HL-60 (cell line): ENCODE measurements at regions not wholly inside any gene's neighbourhood (a gene's known extent, or its start where the extent isn't known, plus 50 kb on each side); places are given as distances from the start of the nearest gene placed in this dataset.

ENCODE experiments used
- DNase-seq, 2 experiments: peaks; one replicate each; pipeline ENCODE4 v3.0.0-alpha.2; 2010 to 2020; ENCODE audit warnings: low read depth in 1 of 2, low spot score in 1 of 2
- H3K27ac ChIP-seq: fragments of 250-450 bp; sonication (Bioruptor Pico); replicated peaks from 2 replicates; pipeline ENCODE4 v1.5.1; 2020; ENCODE audit warnings: mild to moderate bottlenecking, moderate library complexity
- H3K27me3 ChIP-seq: fragments of 250-450 bp; sonication (Bioruptor Pico); 2 replicates; pipeline ENCODE4 v1.5.1; 2021; ENCODE audit warnings: mild to moderate bottlenecking, moderate library complexity; ENCODE audit not compliant: insufficient read depth, poor library complexity, severe bottlenecking
- H3K4me3 ChIP-seq: replicated peaks from 2 replicates; pipeline ENCODE4 v1.5.1; 2011; ENCODE audit warnings: mild to moderate bottlenecking, control low read depth, low read length; ENCODE audit not compliant: insufficient read depth
- GABPA ChIP-seq: IDR thresholded peaks from 2 replicates; pipeline ENCODE4 v1.6.1; 2012; ENCODE audit warnings: low read depth
- POLR2AphosphoS5 ChIP-seq: IDR thresholded peaks from 2 replicates; pipeline ENCODE4 v1.6.1; 2012; ENCODE audit warnings: low read depth
- SPI1 ChIP-seq: IDR thresholded peaks from 2 replicates; pipeline ENCODE4 v1.6.1; 2012; ENCODE audit warnings: low read depth, mild to moderate bottlenecking, borderline replicate concordance
- TF ChIP-seq, protein P1 (sequence below): IDR thresholded peaks from 2 replicates; pipeline ENCODE4 v1.6.1; 2012; ENCODE audit warnings: low read depth; ENCODE audit not compliant: insufficient replicate concordance
- TF ChIP-seq, protein P2 (sequence below): IDR thresholded peaks from one replicate; pipeline ENCODE4 v1.5.1; 2011; ENCODE audit warnings: low read length, control low read depth, inconsistent platforms; ENCODE audit not compliant: insufficient read depth

DNA sequence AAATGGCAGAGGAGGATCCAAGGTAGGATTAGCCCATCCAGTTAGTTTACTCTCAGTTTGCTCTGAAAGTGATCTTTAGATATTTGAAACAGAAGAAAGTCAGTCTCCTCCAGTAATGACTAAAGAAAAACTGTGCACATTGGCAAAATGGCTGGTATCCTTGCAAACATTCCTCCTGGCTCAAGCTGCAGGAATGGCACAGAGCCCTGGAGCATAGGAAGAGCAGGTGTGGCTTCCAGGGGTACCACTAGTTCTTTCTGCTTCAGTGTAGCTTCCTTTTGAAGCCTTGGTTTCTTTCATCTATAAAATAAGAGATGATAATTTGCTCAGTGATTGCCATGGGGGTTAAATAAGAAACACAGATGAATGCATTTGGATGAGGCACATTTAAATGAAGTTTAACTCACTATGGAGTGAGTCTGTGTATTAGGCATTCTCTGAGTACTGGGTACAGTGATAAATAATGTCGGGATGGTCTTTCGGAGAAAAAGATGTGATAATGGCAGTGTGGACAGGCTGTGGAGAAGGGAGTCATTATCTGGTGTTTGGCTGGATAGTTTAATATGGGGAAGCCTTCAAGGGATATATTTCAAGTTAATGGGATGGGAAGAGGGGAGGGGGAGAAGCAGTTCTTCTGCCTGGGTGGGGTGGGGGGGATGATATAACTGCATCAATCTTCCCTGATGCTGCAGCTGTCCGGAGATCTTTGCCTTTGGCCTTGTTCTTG lies 217.3 kb upstream of the KLF4 start:
- no peak for DNase-seq
- TF ChIP-seq GABPA: no peak
- TF ChIP-seq POLR2AphosphoS5: no peak
- no peak for TF ChIP-seq SPI1
- TF ChIP-seq, protein P1, sequence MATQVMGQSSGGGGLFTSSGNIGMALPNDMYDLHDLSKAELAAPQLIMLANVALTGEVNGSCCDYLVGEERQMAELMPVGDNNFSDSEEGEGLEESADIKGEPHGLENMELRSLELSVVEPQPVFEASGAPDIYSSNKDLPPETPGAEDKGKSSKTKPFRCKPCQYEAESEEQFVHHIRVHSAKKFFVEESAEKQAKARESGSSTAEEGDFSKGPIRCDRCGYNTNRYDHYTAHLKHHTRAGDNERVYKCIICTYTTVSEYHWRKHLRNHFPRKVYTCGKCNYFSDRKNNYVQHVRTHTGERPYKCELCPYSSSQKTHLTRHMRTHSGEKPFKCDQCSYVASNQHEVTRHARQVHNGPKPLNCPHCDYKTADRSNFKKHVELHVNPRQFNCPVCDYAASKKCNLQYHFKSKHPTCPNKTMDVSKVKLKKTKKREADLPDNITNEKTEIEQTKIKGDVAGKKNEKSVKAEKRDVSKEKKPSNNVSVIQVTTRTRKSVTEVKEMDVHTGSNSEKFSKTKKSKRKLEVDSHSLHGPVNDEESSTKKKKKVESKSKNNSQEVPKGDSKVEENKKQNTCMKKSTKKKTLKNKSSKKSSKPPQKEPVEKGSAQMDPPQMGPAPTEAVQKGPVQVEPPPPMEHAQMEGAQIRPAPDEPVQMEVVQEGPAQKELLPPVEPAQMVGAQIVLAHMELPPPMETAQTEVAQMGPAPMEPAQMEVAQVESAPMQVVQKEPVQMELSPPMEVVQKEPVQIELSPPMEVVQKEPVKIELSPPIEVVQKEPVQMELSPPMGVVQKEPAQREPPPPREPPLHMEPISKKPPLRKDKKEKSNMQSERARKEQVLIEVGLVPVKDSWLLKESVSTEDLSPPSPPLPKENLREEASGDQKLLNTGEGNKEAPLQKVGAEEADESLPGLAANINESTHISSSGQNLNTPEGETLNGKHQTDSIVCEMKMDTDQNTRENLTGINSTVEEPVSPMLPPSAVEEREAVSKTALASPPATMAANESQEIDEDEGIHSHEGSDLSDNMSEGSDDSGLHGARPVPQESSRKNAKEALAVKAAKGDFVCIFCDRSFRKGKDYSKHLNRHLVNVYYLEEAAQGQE: no peak
- TF ChIP-seq, protein P2, sequence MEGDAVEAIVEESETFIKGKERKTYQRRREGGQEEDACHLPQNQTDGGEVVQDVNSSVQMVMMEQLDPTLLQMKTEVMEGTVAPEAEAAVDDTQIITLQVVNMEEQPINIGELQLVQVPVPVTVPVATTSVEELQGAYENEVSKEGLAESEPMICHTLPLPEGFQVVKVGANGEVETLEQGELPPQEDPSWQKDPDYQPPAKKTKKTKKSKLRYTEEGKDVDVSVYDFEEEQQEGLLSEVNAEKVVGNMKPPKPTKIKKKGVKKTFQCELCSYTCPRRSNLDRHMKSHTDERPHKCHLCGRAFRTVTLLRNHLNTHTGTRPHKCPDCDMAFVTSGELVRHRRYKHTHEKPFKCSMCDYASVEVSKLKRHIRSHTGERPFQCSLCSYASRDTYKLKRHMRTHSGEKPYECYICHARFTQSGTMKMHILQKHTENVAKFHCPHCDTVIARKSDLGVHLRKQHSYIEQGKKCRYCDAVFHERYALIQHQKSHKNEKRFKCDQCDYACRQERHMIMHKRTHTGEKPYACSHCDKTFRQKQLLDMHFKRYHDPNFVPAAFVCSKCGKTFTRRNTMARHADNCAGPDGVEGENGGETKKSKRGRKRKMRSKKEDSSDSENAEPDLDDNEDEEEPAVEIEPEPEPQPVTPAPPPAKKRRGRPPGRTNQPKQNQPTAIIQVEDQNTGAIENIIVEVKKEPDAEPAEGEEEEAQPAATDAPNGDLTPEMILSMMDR: no peak
- Histone ChIP-seq H3K27me3 (no peaks in the 10 kb centered on the region), H3K4me3 (no peak overlapping the region), H3K27ac (no peak overlapping the region)

DNA sequence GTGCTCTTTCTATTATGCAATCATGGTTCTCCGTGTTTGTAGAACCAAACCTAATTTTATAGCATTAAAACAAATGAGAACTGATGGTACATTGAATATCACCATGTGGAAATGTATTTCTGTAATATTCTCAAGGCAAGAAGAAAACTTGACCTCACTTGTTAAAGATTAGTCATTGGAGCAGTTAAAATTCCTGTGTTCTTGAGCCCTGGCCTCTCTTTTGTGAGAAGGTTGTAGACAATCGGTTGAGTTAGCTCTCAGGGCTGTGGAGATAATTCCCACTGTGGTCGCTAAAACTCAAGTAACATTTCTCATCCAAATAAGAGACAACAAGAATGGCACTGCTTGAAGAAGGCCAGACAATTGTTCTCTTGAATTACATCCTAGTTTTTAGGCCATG lies 216.0 kb upstream of the KLF4 start:
- no peaks in the 10 kb centered on the region for H3K27me3 ChIP-seq
- no peak for DNase-seq
- TF ChIP-seq GABPA (no peak), SPI1 (no peak)
- TF ChIP-seq, protein P1: no peak
- H3K4me3 ChIP-seq: no peak overlapping the region
- no peak overlapping the region for H3K27ac ChIP-seq

DNA sequence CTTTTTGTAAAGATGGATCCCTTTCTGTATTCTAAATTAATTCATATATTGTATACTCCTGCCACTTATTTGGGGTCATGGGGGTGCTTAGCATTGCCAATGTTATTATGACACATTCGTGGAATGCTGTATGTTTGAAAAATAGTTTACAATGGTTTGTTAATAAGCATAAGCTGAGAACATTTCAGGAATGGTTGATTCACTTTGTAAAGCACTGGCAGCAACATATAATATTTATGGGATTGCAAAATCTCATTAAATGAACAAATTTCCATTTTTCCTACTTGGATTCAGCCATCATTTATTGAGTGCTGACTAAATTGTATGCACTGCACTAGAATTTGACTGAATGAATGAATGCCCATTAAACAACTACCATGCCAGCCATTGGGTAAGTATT lies 215.2 kb upstream of the KLF4 start:
- no peak for DNase-seq
- no peak overlapping the region for H3K4me3 ChIP-seq
- TF ChIP-seq, protein P1: no peak
- TF ChIP-seq GABPA: no peak
- TF ChIP-seq SPI1: no peak
- H3K27ac ChIP-seq: no peak overlapping the region
- H3K27me3 ChIP-seq: no peaks in the 10 kb centered on the region

DNA sequence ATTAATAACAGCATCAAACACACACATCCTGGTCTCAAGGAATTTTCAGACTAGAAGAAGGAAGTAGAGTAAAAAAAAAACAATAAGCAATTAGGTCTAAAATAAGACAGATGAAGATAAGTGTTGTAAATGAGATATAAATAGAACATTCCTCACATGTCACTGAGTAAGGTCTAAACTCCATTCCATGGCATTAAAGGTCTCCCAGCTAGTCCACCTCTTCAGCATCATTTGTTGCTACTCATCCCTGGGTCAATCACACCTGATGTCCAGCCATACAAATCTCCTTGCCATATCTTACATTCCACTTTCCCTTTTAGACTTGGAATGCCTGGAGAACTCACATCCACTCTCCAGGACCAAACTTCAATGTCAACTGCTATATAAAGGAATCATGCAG lies 214.1 kb upstream of the KLF4 start:
- H3K27ac ChIP-seq: no peak overlapping the region
- H3K27me3 ChIP-seq: no peaks in the 10 kb centered on the region
- DNase-seq: no peak
- no peak overlapping the region for H3K4me3 ChIP-seq
- TF ChIP-seq, protein P1: no peak
- TF ChIP-seq POLR2AphosphoS5 (no peak), GABPA (no peak), SPI1 (no peak)
- TF ChIP-seq, protein P2: no peak
